Skeletal muscle tissue (tissue), 3 donors: ENCODE measurements at regions not wholly inside any gene's neighbourhood (a gene's known extent, or its start where the extent isn't known, plus 50 kb on each side); places are given as distances from the start of the nearest gene placed in this dataset.

Experiments used
- H3K27ac ChIP-seq: one replicate; pipeline ENCODE4 v1.7.0; 2013; ENCODE audit warnings: mild to moderate bottlenecking, low read depth, low read length, inconsistent platforms
- H3K27me3 ChIP-seq, 3 donors: one replicate each; pipeline ENCODE4 v1.7.0; 2013; ENCODE audit warnings: low read length in 3 of 3; ENCODE audit not compliant: control insufficient read depth in 3 of 3, insufficient read depth in 3 of 3
- H3K36me3 ChIP-seq, 3 donors: one replicate each; pipeline ENCODE4 v1.7.0; 2013; ENCODE audit warnings: low read length in 3 of 3; ENCODE audit not compliant: control insufficient read depth in 3 of 3, insufficient read depth in 3 of 3
- H3K4me1 ChIP-seq, 3 donors: one replicate each; pipeline ENCODE4 v1.7.0; 2013; ENCODE audit warnings: low read length in 3 of 3, mild to moderate bottlenecking in 3 of 3; ENCODE audit not compliant: control insufficient read depth in 3 of 3, insufficient read depth in 3 of 3
- H3K4me3 ChIP-seq, 3 donors: one replicate each; pipeline ENCODE4 v1.7.0; 2013; ENCODE audit warnings: low read length in 3 of 3
- H3K9ac ChIP-seq, 3 donors: one replicate each; pipeline ENCODE4 v1.7.0; 2013; ENCODE audit warnings: low read length in 3 of 3, mild to moderate bottlenecking in 3 of 3, moderate library complexity in 2 of 3, low read depth in 1 of 3
- H3K9me3 ChIP-seq, 3 donors: one replicate each; pipeline ENCODE4 v1.7.0; 2013; ENCODE audit warnings: low read length in 3 of 3; ENCODE audit not compliant: control insufficient read depth in 3 of 3
- donor health status: Osteomylitis.

DNA sequence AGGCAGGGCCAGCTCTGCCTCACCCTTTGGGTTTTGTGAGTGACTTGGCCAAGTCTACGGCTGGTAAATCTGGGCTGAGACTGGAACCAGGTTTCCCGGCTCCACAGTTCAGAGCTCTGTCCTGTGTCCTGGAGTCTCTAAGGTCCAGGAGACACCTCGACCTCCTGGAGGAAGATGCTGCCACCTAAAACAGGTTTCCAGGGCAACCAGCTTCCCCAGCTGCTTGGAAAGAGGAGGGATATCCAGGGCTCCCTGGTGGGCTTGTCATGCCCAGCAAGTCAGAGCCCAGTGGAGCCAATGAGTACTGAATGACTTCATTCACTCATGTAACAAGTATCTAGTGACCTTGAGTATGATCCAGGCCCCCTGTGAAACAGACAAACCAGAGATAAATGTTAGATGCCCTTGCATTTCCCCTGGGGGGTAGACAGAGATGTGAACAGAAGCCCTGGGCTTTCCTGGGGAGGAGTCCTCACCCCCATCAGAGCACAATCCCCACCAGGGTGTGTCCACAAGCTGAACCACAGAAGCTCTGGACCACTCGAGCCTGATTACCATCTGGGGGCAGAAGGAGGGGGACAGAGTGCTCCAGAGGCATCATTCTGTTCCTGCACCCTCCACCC is 181.2 kb upstream of the RAB4A start:
- Histone ChIP-seq H3K36me3 (no peaks in the 10 kb centered on the region), H3K27me3 (no peaks in the 10 kb centered on the region), H3K4me3 (no peak overlapping the region), H3K4me1 (peaks cover 0 to 14% (median 9%) of the 10 kb centered on the region in 3 donors), H3K27ac (no peak overlapping the region), H3K9ac (no peak overlapping the region), H3K9me3 (no peaks in the 10 kb centered on the region)

DNA sequence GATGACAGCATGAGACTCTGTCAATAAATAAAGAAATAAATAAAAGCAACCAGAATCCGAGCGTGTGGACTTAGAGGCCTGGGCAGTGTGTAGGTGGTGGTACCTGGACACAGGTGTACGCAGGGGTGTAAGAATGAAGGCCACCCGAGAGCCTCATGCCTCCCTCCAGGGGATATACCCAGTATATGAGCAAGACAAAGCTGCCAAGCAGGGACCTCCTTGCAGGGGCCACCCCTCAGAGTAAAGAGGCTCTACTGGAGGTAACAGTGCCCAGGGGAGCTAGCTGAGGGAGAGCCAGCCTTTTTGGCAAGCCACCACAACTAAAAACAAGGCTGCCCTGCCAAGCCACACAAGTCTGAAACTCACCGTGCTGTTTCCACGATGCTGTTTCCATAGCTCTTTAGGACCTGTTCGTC is 179.2 kb upstream of the RAB4A start:
- Histone ChIP-seq H3K9me3 (no peaks in the 10 kb centered on the region), H3K4me1 (peaks cover 0 to 12% (median 9%) of the 10 kb centered on the region in 3 donors), H3K27me3 (no peaks in the 10 kb centered on the region), H3K9ac (no peak overlapping the region), H3K36me3 (no peaks in the 10 kb centered on the region), H3K27ac (no peak overlapping the region), H3K4me3 (no peak overlapping the region)

DNA sequence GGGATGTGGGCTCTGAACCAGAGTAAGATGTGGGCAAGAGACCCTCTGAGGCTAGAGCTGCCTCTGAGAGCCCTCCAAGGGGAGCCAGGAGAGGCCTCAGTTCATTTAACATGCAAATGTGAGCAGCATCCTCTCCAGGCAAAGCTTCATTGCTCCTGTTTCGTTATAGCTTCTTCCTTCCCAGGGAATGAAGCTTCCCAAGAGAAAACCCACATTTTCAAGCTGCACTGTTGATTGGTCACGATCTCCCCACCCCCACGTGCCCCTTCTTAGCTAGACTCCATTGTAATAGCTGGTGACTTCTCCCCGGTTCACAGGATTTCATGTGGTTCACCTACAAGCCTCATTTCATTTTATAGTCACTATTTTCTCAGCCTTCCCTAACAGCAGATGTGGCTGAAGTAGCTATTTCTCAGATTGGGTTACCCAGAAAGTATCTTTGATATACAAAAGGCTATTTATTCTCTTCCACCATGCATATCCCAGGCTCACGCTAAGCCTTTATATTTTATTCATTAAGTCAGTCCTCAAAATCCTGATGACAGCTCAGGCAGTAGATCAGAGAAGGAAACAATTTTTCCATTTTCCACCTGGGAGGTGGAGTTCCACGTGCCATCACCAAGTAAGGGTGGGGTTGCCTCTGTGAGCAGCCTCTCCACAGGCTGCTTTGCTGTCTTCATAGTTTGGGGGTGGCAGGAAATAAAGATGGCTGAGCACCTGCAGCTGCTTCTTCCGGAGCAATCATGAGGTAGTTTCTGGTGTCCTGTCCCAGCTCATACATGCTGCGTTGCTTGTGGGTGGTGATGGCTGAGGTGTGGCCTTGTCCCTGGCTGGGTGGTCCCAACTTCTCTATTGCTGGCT is 178.3 kb upstream of the RAB4A start:
- no peak overlapping the region for H3K9ac ChIP-seq
- peaks cover 0 to 5% (median 3%) of the 10 kb centered on the region in 3 donors for H3K4me1 ChIP-seq
- no peaks in the 10 kb centered on the region for H3K36me3 ChIP-seq
- H3K9me3 ChIP-seq, result no peaks in the 10 kb centered on the region
- H3K4me3 ChIP-seq, result no peak overlapping the region
- no peaks in the 10 kb centered on the region for H3K27me3 ChIP-seq
- H3K27ac ChIP-seq, result no peak overlapping the region

DNA sequence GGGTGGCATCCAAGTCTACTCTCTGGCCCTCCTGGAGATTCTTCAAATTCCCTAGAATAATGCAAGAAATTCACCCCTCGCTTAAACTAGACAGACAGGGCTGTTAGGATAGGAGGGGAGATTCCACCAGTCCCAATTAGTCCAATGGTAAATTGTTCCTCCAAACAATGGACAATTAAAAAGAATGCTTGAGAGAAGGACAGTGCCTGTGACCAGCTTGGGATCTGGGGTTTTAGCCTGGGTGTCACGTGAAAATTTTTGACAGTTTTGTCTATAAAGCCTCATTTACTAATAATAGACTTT is 177.7 kb upstream of the RAB4A start:
- Histone ChIP-seq H3K27me3 (no peaks in the 10 kb centered on the region), H3K4me3 (no peak overlapping the region), H3K9me3 (no peaks in the 10 kb centered on the region), H3K4me1 (peaks cover 0 to 2% (median 0%) of the 10 kb centered on the region in 3 donors), H3K9ac (no peak overlapping the region), H3K27ac (no peak overlapping the region), H3K36me3 (no peaks in the 10 kb centered on the region)

DNA sequence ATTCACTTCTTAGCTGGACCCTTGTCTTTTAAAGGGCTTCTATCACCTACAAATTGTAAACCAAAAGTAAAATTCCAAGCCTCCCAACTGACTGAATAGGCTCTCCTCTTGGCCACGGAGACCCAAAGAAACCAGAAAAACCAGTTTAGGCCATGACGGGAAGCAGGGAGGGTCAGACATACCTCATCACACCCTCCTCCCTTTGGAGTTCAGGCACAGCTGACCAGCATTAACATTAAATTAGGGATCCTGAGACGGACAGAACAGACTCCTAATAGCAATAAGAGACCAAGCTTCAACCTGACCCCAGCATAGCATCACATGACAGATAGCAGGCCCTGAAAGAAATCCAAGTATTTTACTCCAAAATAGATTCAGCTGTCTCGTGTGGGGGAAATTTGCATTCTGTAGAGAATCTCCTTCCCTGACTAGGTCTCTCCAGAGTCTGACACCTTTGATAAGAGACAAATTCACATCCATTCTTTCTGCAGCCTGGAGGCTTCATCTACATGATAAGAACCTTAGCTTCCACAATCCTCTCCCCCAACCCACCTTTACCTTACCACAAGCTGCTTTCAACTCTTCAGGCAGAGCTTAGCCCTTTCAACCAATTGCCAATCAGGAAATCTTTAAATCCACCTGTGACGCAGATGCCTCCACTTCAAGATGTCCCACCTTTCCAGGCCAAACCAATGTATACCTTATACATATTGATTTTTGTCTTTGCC is 177.1 kb upstream of the RAB4A start:
- H3K27me3 ChIP-seq, result no peaks in the 10 kb centered on the region
- no peak overlapping the region for H3K9ac ChIP-seq
- no peaks in the 10 kb centered on the region for H3K36me3 ChIP-seq
- no peaks in the 10 kb centered on the region for H3K9me3 ChIP-seq
- no peak overlapping the region for H3K27ac ChIP-seq
- no peak overlapping the region for H3K4me3 ChIP-seq
- H3K4me1 ChIP-seq, result peaks cover 0 to 2% (median 0%) of the 10 kb centered on the region in 3 donors

DNA sequence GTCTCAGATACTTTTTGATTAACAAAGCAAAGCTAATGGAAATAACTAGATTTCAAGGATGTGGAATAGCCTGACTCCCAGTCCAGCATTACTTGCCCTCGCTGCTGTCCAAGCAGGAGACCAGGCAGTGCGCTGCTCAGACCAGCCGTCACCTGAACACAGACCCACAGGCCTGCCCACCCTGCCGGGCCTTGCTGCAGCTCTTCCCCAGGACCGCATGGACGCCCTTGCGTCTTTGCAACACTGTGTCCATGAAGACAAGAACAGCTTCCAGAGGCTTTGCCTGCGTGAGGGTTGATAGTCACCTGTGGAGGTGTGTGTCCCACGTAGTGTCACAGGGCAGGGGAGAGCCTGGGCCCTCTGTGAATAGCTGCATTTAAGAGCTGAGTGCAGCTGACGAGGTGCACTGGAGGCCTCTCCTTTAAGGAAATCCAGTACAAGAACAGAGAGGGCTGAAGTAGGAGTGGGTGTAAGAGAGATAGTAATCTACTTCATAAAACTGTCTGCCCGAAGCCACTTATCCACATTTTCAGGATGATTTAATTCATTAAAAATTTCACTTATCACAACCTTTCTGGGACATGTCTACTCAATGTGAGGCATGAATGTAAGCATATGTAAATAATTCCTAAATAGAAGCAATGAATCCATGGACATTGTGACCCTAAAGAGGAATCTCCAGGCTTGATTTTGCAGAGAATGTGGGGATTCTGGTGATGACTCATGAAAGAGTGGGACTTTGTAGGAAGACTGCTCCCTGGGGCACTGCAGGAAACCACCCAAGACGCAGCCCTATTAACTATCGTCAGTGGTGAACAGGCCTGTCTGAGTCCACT is 176.2 kb upstream of the RAB4A start:
- Histone ChIP-seq H3K36me3 (no peaks in the 10 kb centered on the region), H3K9ac (no peak overlapping the region), H3K27me3 (no peaks in the 10 kb centered on the region), H3K4me3 (no peak overlapping the region), H3K9me3 (no peaks in the 10 kb centered on the region), H3K4me1 (peaks cover 0 to 2% (median 0%) of the 10 kb centered on the region in 3 donors), H3K27ac (no peak overlapping the region)

DNA sequence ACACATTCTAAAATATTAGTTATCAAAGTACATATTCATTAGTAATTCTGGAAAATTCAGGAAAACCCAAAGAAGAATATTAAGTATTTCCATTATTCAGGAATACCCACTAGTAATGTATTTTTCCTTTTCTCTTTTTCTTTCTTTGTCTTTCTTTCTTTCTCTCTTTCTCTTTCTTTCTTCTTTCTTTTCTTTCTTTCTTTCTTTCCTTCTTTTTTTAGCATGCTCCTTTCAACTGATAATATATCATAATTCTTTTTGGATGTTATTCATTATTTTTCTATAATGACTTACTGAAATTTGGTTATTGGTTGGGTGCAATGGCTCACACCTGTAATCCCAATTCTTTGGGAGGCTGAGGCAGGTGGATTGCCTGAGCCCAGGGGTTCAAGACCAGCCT is 175.6 kb upstream of the RAB4A start:
- Histone ChIP-seq H3K36me3 (no peaks in the 10 kb centered on the region), H3K4me1 (peaks cover 0 to 2% (median 0%) of the 10 kb centered on the region in 3 donors), H3K27ac (no peak overlapping the region), H3K4me3 (no peak overlapping the region), H3K27me3 (no peaks in the 10 kb centered on the region), H3K9ac (no peak overlapping the region), H3K9me3 (no peaks in the 10 kb centered on the region)

DNA sequence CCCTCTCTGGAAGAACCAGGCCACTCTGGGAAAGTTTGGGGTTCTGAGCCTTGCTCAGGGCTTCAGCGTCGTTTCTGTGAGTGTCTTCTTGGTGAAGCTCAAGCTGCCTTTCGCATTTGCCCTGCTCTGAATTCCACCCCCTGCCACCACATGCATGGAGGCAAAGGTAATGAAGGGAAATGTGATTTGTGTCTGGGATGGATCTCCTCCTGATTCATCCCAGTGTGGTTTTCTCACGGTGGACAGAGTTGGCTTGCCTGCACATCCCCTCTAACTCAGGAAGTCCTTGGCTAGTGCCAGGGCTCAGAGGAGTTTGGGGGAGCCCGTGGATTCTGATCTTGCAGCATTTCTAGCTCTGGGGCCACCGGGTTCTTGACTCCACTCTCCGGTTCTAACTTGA is 173.6 kb upstream of the RAB4A start:
- Histone ChIP-seq H3K9ac (no peak overlapping the region), H3K9me3 (no peaks in the 10 kb centered on the region), H3K36me3 (no peaks in the 10 kb centered on the region), H3K4me1 (peaks cover 0 to 2% (median 0%) of the 10 kb centered on the region in 3 donors), H3K27ac (no peak overlapping the region), H3K27me3 (peaks cover 0 to 1% (median 0%) of the 10 kb centered on the region in 3 donors), H3K4me3 (no peak overlapping the region)

DNA sequence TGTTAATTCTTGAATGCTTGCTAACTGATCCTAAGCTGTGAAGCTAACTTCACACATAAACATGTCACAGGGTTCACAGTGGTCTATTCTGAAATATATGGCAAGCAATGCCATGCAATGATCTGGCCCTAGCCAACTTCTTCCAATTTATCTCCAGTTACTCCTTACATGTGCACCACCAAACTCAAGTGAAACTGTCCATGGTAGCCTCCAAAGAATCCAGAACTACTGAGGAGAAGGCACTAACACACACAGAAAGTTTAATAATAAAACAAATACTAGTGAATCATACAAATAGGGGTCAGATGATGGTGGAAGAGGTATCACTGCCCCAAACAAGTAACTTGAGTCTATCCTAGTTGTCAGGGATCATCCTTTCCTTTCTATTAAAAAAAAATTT is 172.6 kb upstream of the RAB4A start:
- Histone ChIP-seq H3K36me3 (no peaks in the 10 kb centered on the region), H3K4me1 (peaks cover 0 to 2% (median 0%) of the 10 kb centered on the region in 3 donors), H3K4me3 (no peak overlapping the region), H3K9ac (no peak overlapping the region), H3K27me3 (peaks cover 0 to 3% (median 0%) of the 10 kb centered on the region in 3 donors), H3K27ac (no peak overlapping the region), H3K9me3 (no peaks in the 10 kb centered on the region)
